B cell (primary cell): ENCODE measurements at regions not wholly inside any gene's neighbourhood (a gene's known extent, or its start where the extent isn't known, plus 50 kb on each side); places are given as distances from the start of the nearest gene placed in this dataset.

Experiments used
- ATAC-seq: fragments of 200-7000 bp; cut with Tn5 transposase; one replicate; pipeline ENCODE4 v1.10.0; 2021; ENCODE audit warnings: low read depth, mild to moderate bottlenecking, moderate number of reproducible peaks, moderate library complexity
- CTCF ChIA-PET: fragments of 350-600 bp; sonication (Branson Sonifier 250); formaldehyde crosslinking; loops from one replicate; lab custom pipeline; 2021; ENCODE audit warnings: antibody characterized with exemption, inconsistent platforms; lab: Charles Lee
- POLR2A ChIA-PET: fragments of 350-600 bp; sonication (Branson Sonifier 250); formaldehyde crosslinking; loops from one replicate; lab custom pipeline; 2021; ENCODE audit warnings: antibody characterized with exemption; lab: Charles Lee
- DNase-seq: peaks from one replicate; pipeline ENCODE4 v3.0.0; 2013
- H2AFZ ChIP-seq: 2 replicates; pipeline ENCODE4 v1.6.1; 2012; ENCODE audit warnings: mild to moderate bottlenecking, low read depth, low read length; ENCODE audit not compliant: insufficient read depth, poor library complexity, severe bottlenecking
- H3K27ac ChIP-seq, 2 donors: 1 replicate in 1 of 2; 2 replicates in 1 of 2; pipeline ENCODE4 v1.5.1; 2012 to 2013; ENCODE audit warnings: low read length in 2 of 2, mild to moderate bottlenecking in 2 of 2, moderate library complexity in 1 of 2
- H3K27me3 ChIP-seq, 4 experiments: fragments of 200-600 bp in 1 of 4; sonication (generic) in 1 of 4; replicated peaks in 1 of 4; 1 replicate in 2 of 4; 2 replicates in 2 of 4; pipeline versions ENCODE4 v1.6.1 to v1.7.0; 2013 to 2016; ENCODE audit warnings: low read length in 3 of 4, mild to moderate bottlenecking in 2 of 4, mixed read lengths in 1 of 4, moderate library complexity in 1 of 4; ENCODE audit not compliant: insufficient read depth in 4 of 4, control insufficient read depth in 3 of 4; ENCODE audit errors: control extremely low read depth in 1 of 4
- H3K36me3 ChIP-seq, 2 experiments: replicated peaks in 1 of 2; 1 replicate in 1 of 2; 2 replicates in 1 of 2; pipeline versions ENCODE4 v1.6.1 to v1.7.1; 2013; ENCODE audit warnings: low read length in 1 of 2; ENCODE audit not compliant: insufficient read depth in 2 of 2, control insufficient read depth in 1 of 2; ENCODE audit errors: control extremely low read depth in 1 of 2, extremely low read depth in 1 of 2
- H3K4me1 ChIP-seq, 2 donors: fragments of 200-600 bp in 1 of 2; sonication (generic) in 1 of 2; 1 replicate in 1 of 2; 2 replicates in 1 of 2; pipeline versions ENCODE4 v1.5.1 to v1.6.1; 2013 to 2017; ENCODE audit warnings: low read length in 2 of 2; ENCODE audit not compliant: control insufficient read depth in 2 of 2, insufficient read depth in 2 of 2
- H3K4me2 ChIP-seq: replicated peaks from 2 replicates; pipeline ENCODE3; 2012; ENCODE audit warnings: mild to moderate bottlenecking, low read depth, low read length; ENCODE audit not compliant: poor library complexity, severe bottlenecking
- H3K4me3 ChIP-seq, 5 experiments: fragments of 200-600 bp in 1 of 5; sonication (generic) in 1 of 5; 1 replicate in 3 of 5; 2 replicates in 2 of 5; pipeline versions ENCODE4 v1.5.1 to v1.7.0; 2011 to 2016; ENCODE audit warnings: low read length in 4 of 5, mild to moderate bottlenecking in 4 of 5, low read depth in 2 of 5, control low read depth in 1 of 5, moderate library complexity in 1 of 5; ENCODE audit not compliant: insufficient read depth in 1 of 5; ENCODE audit errors: control extremely low read depth in 1 of 5, extremely low read depth in 1 of 5
- H3K79me2 ChIP-seq: fragments of 200-600 bp; sonication (generic); one replicate; pipeline ENCODE4 v1.6.0; 2016; ENCODE audit warnings: low read length; ENCODE audit not compliant: control insufficient read depth, insufficient read depth
- H3K9ac ChIP-seq: fragments of 200-600 bp; sonication (generic); 2 replicates; pipeline ENCODE4 v1.6.1; 2017; ENCODE audit warnings: mild to moderate bottlenecking, low read length, moderate library complexity
- H3K9me3 ChIP-seq, 3 donors: one replicate each; pipeline versions ENCODE4 v1.6.1 to v1.7.1; 2013; ENCODE audit warnings: low read length in 2 of 3; ENCODE audit not compliant: control insufficient read depth in 2 of 3, insufficient read depth in 1 of 3; ENCODE audit errors: control extremely low read depth in 1 of 3
- H4K20me1 ChIP-seq: 2 replicates; pipeline ENCODE4 v1.6.0; 2012; ENCODE audit warnings: mild to moderate bottlenecking, low read length; ENCODE audit not compliant: insufficient read depth, control insufficient read depth, poor library complexity, severe bottlenecking
- H3K27ac Mint-ChIP-seq: one replicate; pipeline ENCODE4 v1.8.0; 2021; ENCODE audit warnings: mixed read lengths
- H3K27me3 Mint-ChIP-seq: one replicate; pipeline ENCODE4 v1.8.0; 2021; ENCODE audit warnings: mixed read lengths
- H3K4me1 Mint-ChIP-seq: one replicate; pipeline ENCODE4 v1.8.0; 2021; ENCODE audit warnings: mixed read lengths
- H3K4me3 Mint-ChIP-seq: one replicate; pipeline ENCODE4 v1.8.0; 2021; ENCODE audit warnings: mixed read lengths
- H3K9me3 Mint-ChIP-seq: one replicate; pipeline ENCODE4 v1.8.0; 2022; ENCODE audit warnings: mixed read lengths; ENCODE audit not compliant: insufficient read depth
- CTCF ChIP-seq: fragments of 200-600 bp; IDR thresholded peaks from one replicate; pipeline ENCODE4 v1.8.0; 2022; ENCODE audit warnings: antibody characterized with exemption, mild to moderate bottlenecking
- EZH2 ChIP-seq: IDR thresholded peaks from 2 replicates; pipeline ENCODE4 v1.6.1; 2012; ENCODE audit warnings: borderline replicate concordance, low read depth, mild to moderate bottlenecking, moderate library complexity, low read length; ENCODE audit not compliant: insufficient read depth, poor library complexity, severe bottlenecking
- WGBS: methylation state at CpG from one replicate; pipeline ENCODE4 v1.1.5; 2013; ENCODE audit warnings: missing lambda C conversion rate; ENCODE audit not compliant: insufficient coverage; 5-methylcytosine and 5-hydroxymethylcytosine counted together
- intact Hi-C: fragments of 100-400 bp; cut with micrococcal nuclease; formaldehyde crosslinking; loops from one replicate; pipeline ENCODE4 v1.10.0; 2022

- CTCF ChIA-PET = no interaction called here
- intact Hi-C loops = no loop called here
- ATAC-seq = no peak
These were observed 219.9 kb upstream of the PACRGL start for GRCh38 chr4:20480165-20480947.

More at GRCh38 chr4:20480165-20480947, 219.9 kb upstream of the PACRGL start:
- no peaks in the 10 kb centered on the region for H3K27me3 Mint-ChIP-seq
- H3K9me3 Mint-ChIP-seq = no peaks in the 10 kb centered on the region
- no peak overlapping the region for H3K27ac Mint-ChIP-seq
- Histone ChIP-seq H2AFZ (no peak overlapping the region), H3K4me1 (no peaks in the 10 kb centered on the region), H3K9me3 (no peaks in the 10 kb centered on the region), H3K4me2 (no peak overlapping the region), H3K27me3 (no peaks in the 10 kb centered on the region), H3K36me3 (no peaks in the 10 kb centered on the region), H3K27ac (no peak overlapping the region), H3K9ac (no peak overlapping the region), H3K4me3 (no peak overlapping the region), H3K79me2 (no peaks in the 10 kb centered on the region), H4K20me1 (no peaks in the 10 kb centered on the region)
- no peak for DNase-seq
- WGBS = 56% methylated on average over 1 of the region's 7 CpGs
- H3K4me1 Mint-ChIP-seq = no peaks in the 10 kb centered on the region
- TF ChIP-seq EZH2 (no peak), CTCF (no peak)
- H3K4me3 Mint-ChIP-seq = no peak overlapping the region
- POLR2A ChIA-PET = no interaction called here
